ENCODE measurements at regions not wholly inside any gene's neighbourhood (a gene's known extent, or its start where the extent isn't known, plus 50 kb on each side); places are given as distances from the start of the nearest gene placed in this dataset.

DNA sequence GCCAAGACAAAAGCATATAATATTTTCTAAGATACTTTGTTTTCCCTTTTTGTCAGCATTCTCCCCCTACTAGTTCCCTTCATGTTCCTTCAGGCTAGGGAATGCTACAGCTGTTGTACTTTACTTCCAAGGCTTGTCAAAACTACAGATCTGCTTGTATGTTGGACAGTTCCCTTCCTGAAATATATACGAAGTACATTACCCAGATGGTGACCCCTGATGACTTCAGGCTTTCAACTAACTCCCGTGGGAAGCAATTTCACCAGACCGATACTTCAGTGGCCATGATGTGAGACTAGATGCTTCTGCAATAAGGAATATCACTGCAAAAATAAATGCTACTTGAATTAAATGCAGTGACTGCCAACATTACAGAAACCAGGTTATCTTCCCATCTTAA lies 332.8 kb downstream of the SH2D1A start:
- TF ChIP-seq, protein P1, sequence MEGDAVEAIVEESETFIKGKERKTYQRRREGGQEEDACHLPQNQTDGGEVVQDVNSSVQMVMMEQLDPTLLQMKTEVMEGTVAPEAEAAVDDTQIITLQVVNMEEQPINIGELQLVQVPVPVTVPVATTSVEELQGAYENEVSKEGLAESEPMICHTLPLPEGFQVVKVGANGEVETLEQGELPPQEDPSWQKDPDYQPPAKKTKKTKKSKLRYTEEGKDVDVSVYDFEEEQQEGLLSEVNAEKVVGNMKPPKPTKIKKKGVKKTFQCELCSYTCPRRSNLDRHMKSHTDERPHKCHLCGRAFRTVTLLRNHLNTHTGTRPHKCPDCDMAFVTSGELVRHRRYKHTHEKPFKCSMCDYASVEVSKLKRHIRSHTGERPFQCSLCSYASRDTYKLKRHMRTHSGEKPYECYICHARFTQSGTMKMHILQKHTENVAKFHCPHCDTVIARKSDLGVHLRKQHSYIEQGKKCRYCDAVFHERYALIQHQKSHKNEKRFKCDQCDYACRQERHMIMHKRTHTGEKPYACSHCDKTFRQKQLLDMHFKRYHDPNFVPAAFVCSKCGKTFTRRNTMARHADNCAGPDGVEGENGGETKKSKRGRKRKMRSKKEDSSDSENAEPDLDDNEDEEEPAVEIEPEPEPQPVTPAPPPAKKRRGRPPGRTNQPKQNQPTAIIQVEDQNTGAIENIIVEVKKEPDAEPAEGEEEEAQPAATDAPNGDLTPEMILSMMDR (conservative IDR thresholded peaks at IDR 0.05) = no peak
- TF ChIP-seq ZFX (IDR thresholded peaks at IDR 0.05) = no peak
